8988T (cell line): ENCODE measurements at regions not wholly inside any gene's neighbourhood (a gene's known extent, or its start where the extent isn't known, plus 50 kb on each side); places are given as distances from the start of the nearest gene placed in this dataset.
"Not testable (repeated sequence)": the region's sequence is repeated elsewhere in the genome, so short reads cannot be mapped to it uniquely, and the experiment has no call there.

Experiments used
- DNase-seq: peaks from one replicate; pipeline ENCODE4 v3.0.0; 2011

DNA sequence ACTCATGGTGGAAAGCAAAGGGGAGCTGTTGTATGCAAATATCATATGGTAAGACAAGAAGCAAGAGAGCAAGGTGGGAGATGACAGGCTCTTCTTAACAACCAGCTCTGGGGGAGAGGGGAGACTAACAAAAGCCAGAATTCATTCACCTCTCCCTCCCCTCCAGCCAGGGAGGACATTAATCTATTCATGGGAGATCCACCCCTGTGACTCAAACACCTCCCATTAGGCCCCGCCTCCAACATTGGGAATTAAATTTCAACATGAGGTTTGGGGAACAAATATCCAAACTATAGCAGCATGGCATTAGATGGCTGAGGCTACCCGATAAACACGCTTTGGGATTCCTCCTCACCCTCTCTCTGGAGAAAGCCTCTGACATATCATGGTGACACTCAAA, 210.6 kb downstream of the RHOU start:
- no peak for DNase-seq

DNA sequence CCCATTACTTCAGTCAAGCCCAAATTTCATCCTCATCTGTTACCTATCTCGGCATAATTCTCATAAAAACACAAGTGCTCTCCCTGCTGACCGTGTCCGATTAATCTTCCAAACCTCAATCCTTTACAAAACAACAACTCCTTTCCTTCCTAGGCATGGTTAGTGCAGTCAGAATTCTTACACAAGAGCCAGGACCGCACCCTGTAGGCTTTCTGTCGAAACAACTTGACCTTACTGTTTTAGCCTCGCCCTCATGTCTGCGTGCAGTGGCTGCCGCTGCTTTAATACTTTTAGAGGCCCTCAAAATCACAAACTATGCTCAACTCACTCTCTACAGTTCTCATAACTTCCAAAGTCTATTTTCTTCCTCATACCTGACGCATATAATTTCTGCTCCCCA, 214.3 kb downstream of the RHOU start:
- not testable (repeated sequence) for DNase-seq

DNA sequence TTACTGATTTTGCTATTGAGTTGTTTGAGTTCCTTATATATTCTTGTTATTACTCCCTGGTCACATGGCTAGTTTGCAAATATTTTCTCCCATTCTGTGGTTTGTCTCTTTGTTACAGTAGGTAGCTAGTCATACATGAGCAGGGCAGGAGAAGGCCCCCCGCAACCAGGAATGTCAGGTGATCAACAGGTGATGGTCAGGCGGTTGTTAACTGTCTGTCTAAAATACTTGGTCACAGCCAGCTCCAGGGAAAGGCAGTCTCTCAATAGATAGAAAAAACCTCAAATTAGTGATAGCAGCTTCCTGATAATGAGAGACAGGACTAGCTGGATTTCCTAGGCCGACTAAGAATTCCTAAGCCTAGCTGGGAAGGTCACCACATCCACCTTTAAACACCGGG, 217.9 kb downstream of the RHOU start:
- DNase-seq, result no peak

DNA sequence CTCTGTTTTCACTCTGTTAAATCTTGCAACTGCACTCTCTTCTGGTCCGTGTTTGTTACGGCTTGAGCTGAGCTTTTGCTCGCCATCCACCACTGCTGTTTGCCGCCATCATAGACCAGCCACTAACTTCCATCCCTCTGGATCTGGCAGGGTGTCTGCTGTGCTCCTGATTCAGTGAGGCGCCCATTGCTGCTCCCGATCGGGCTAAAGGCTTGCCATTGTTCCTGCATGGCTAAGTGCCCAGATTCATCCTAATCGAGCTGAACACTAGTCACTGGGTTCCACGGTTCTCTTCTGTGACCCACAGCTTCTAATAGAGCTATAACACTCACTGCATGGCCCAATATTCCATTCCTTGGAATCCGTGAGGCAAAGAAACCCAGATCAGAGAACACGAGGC, 218.5 kb downstream of the RHOU start:
- DNase-seq, result not testable (repeated sequence)

DNA sequence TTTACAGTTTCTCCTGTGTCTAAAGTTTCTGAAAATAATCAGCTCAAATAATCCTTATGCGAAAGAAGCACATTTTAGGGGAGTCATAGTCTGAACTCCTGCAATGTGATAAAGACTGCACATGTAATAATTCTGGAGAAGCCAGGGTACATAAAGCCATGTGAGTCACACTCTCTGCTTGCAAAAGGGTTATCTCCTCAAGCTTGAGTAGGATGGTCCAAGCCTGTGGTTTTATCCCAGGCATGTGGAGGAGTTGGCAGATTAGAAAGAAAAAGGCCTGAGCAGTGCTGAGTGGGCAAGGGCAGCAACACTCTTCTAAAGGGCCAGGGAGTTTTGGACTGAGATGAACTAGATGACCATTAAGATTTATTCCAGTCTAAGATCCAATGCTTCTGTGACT, 220.4 kb downstream of the RHOU start:
- no peak for DNase-seq

DNA sequence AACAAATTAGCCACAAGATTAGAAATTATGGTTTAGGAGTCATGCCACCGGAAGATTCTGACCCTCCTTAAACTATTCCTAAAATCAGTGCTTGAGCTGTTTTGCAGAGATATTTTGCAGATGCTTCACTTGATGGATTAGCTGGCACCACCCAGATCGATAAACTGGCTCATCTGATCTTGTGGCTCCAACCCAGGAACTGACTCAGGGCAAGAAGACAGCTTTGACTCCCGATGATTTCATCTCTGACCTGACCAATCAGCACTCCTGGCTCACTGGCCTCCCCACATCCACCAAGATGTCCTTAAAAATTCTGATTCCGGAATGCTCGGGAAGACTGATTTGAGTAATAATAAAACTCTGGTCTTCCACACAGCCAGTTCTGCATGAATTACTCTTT, 221.6 kb downstream of the RHOU start:
- no peak for DNase-seq

DNA sequence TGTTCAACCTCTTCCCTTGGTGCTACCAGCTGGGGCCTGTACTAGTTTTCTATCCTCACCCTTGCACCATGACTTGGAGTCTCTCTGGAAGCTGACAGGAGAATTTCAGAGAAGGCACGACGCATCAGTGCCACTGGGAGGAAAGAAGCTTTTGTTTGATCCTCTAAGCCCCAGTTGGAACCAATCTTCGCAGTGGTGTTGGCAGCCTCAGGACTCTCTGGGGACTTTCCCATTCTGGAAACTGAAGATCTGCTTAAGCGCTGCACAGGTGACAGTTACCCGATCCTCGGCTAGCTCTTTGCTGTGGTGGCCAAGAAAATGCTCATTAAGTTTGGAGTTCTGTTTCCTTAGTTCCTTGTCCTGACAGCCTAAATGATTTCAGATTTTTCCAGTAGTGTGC, 222.3 kb downstream of the RHOU start:
- no peak for DNase-seq

DNA sequence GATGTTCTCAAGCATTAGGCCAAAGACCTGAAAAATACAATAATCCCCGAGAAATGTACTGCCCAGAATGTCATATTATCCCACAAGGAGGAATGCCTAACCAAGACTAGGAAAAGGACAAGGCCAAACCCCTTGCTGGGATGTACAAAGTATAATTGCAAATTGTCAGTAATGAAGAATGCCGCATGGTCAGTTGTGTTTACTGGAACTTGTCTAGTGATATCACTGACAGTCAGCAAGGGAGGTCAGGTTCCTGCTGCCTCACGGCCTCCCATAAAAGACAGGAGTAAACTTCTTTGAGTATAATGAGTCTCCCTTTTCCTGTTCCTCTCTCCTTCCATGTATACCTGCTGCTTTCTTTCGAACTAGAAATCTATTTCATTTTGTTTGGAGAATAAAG, 222.8 kb downstream of the RHOU start:
- DNase-seq, result no peak

DNA sequence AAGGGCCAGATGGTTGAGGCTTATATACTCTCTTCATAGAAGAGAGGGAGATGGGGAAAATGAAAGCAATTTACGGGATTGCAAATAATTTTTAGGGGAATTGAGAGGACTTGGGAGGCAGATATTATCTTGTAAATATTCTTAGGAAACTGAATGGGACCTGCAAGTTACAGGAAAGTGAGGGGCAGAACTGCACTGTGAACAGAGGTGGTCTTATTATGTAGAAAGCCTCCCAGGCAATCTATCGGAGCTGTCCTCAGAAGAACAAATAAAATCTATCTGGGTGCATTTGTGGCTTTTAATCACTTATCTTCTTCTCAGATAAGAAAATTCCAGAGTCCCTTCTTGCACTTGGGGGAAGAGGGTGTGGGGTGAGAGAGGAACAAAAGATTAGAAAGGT, 223.5 kb downstream of the RHOU start:
- DNase-seq, result no peak

DNA sequence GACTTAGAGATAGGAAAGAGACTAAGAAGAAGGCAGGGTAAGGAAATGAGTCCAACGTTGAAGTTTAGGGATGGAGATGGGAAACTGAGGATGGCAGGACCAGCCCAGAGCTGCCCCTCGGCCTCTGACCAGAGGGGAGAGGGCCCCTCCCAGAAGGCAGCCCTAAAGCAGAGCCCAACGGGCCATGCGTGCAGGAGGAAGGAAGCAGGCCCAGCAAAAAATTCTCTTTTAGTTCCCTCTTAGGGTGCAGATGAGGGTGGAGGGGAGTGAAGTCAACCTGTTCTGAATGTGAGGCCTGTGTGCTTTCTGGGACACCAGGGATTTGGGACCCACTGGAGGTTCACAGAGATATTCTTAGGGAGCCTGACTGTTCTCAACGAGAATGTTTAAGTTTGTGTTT, 225.4 kb downstream of the RHOU start:
- DNase-seq, result no peak

DNA sequence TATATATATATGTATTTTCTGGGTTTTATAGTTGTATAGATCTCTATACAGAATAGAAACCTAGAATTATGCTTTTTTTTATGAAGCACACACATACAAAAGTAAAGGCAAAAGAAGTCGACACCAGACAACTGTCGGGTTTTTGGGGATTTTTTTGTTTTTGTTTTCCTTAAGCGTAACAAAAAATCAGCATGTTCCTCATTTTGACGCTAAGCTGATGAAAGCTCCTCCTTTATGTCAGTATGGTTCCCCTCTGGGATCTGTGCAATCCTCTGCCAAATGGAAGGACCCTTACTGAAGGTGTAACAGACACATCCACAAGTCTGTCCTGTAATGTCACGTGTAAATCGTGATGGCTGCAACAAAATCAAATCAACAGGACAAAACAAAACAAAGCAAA, 226.2 kb downstream of the RHOU start:
- no peak for DNase-seq

DNA sequence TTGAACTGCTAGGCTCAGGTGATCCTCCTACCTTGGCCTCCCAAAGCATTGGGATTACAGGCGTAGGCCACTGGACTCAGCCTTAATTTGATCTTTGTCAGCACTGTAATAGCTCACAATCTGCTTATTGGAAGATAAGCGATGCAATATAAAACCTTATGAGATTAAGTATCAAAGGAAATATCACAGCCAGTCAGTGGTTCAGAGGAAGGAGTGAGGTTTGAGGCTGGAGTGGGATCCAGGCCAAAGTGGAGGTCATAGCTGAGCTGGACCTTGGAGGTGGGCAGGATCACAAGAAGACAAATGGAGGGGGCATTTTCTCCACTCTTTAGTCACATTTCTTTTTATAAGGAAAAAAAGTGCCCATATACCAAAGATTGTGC, 228.5 kb downstream of the RHOU start:
- no peak for DNase-seq

DNA sequence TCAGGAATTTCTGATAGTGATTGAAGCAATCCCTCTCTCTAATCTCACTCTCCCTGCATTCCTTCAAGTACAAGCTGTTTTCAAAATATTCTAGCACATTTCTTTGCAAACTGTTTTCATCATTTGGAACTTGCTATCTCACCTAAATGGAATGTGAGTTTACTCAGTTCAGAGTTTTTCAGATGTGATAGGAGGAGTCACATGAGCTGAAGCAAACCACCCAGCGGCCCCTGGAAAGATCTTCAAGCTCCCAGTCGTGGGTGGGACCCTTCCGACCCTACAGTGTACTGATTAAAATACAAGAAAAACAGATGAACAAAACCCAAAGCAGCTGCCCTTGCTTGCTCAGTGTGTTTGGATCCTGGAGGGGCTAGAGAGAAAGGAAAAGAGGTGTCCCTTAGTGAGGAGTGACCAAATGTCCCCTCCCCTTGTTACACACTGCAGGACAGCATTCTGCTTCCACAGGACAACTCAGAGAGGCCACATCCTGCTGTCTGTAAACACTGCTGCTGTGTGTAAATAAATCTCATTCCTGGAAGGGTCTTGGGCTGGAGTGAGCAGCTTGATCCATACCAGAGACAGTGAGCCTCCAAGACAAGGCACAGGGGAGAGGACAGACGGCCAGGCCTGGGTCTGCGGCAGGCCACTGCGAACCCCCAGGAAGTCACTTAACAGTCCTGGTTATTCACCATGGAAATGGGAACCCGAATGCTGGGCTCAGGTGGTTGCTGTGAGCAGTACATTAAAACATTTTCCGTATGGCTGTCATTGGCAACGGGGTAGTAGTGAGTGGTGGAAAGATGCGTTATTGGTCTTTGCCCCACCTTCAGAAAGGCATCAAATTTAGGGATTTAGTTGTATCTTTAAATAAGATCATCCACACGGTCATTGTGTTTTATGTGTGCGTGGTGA, 229.2 kb downstream of the RHOU start:
- no peak for DNase-seq

DNA sequence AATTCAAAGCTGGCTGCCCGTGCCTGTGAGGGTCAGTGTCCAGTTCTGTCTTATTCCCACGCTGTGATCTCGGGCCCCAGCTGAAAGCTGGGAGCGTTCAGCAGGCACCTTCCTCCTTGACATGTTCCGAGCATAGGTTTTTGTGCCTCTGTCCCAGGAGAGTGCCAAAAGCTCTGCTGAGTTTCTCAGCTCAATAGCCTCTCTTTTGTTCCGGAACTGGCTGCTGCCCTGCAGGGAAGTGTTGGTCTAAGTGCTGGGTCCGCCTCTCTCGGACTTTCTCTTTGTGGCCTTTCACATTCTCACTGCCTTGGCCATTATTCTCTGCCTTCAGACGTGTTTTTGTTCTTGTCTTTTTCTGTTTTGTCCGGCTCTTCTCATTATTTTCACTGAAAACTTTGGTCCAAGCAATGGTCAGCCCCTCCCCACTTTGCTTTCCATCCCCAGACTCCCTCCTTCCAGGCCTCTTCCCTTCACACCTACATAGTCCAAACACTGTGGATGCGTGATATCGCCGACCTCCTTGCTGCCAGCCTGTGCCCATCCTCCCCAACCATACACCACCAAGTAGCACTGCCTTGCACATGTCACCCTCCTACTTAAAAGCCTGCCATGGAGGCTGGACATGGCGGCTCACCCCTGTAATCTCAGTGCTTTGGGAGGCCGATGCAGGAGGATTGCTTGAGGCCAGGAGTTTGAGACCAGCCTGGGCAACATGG, 233.8 kb downstream of the RHOU start:
- DNase-seq, result no peak

DNA sequence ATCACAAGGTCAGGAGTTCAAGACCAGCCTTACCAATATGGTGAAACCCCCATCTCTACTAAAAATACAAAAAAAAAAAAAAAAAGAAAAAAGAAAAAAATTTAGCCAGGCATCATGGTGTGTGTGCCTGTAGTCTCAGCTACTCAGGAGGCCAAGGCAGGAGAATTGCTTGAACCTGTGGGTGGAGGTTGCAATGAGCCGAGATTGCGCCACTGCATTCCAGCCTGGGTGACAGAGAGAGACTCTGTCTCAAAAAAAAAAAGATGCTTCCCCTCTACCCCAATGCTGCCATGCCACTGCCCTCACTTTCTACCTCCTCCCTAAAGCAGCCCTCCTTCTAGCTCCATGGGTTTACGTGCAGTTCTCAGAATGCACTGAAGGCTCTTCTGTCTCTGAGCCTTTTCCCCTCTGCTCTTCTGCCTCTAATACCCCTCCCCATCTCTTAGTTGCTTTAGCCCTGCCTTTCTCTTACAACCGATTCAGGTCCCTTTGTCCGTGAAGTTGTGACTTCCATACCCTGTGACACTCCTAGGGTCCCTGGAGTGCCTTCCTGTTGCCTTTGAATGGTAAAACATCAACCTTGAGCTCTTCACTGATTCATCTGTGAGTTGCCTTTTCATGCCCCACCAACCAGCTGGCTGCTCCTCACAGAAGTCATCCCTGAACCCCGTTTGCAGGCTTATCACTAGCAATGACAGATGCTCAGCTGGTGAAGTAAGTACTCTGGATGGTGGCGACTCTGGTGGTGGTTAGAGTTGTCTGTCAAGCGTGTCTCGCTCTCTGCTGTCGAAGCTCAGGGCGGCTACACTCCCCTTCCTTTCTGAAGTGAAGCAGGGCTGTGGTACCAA, 234.9 kb downstream of the RHOU start:
- DNase-seq, result no peak

DNA sequence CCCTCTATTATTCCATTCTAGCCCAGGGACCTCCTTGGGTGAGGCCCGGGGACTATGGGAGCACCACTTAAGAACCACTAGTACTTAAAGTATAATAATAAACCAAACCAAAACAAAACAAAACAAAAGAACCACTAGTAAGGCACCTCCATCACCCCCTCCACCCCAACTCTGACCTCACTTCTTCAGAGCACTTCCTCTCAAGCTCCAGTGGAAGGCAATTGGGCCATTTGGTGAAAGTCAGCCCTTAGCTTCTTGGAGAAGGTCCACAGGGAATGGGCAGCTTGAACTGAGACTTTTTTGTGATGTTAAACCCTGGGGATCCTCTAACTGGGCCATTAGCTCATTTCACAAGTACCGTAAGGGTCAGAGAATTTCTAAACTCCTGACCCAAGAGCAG, 237.3 kb downstream of the RHOU start:
- DNase-seq, result no peak

DNA sequence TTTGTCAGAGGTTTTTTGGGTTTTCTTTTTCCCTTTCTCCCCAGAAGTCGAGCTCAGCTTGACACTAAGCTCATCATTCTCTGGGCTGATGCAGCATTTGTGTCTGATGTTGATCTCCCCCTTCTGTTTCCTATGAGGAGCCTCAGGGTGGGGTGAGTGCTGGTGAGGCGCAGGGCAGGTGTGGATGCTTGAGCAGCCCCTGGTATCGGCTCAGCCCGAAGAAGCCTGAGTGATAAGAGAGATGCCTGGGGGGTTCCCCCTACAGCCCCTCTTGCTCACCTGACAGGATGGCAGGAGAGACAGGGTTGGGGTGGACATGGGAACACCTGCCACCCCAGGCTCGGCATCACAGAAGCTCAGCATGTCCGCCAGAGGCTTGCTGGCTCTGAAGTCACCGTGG, 239.0 kb downstream of the RHOU start:
- DNase-seq, result no peak

DNA sequence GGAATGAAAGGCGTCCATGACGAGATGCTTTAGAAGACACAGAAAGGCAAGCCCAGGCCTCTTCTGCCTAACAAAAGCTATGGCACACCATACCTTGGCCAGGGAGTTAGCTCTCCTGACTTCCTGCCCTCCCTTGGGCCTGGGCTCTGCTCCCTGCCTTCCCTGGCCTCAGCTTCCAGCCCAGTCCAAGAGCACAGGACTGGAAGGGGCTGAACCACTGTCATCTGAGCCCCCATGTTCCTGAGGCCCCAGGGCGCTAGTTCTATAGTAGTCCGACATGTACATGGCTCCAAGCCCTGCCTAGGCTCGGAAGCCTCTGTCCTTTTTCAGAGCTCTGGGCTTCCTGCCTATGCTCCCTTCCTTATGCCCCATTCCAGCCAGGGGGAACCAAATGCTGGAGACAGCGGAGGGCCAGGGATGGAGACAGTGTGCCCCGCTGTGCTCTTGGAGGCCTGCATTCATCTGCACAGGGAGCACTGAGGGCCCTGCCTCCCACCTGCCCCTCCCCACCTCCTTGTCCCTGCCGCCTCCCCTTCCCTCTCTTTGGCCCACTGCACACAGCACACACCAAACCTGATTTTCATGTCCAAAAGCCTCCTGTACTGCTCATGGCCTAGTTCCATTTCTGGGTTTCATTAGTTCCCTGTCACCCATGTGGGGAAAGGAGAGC, 240.1 kb downstream of the RHOU start:
- DNase-seq, result no peak

DNA sequence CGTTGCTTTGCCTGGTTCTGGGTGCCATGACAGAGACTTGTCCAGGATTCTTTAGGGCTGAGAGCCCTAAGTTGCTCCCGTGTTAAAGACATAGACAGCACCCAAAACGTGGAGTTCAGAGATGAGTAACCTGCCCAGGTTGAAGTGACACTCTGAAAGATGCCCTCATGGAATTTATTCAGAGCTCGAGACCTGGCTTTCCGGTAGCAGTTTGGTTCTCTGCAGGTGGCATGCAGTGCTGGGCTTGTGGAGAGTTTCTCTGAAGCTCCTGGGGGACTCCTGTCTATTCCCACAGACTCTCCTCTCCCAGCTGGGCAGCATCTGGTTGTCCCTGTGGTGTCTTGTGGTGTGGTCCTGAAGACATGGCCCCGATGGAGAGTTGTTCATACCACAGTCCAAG, 241.0 kb downstream of the RHOU start:
- no peak for DNase-seq

DNA sequence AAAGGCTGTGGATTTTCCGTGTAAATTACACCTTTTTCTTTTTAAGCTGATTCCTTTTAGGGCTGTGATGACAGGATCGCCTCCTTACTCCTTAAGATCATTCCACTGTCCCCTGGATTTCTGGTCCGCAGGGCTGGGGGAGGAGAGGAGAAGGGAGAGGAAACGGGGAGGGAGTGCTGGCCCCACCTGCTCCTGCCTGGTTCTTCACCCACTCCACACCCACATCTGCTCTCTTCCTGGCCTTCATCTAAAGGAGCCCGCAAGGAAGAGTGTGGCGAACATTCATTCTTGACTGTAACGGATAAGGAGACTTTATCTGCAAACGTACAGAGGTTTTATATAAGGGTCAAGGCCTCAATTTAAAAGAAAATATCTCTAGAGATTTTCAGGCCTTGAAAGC, 242.0 kb downstream of the RHOU start:
- no peak for DNase-seq

DNA sequence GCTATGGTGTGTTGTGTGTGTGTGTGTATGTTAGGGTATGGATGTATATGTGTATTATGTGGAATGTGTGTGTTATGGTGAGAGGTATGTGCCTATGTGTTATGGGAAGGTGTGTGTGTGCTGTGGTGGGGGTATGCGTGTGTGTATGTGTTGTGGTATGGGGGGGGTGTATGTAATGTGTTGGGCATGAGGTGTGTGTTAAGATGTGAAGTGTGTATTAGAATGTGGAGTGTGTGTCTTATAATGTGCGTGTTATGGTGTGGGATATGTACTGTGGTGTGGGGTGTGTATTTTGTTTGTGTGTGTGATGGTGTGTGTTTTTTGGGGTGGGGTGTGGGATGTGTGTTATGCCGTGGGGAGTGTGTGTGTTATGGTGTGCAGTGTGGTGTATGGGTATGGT, 242.5 kb downstream of the RHOU start:
- no peak for DNase-seq

DNA sequence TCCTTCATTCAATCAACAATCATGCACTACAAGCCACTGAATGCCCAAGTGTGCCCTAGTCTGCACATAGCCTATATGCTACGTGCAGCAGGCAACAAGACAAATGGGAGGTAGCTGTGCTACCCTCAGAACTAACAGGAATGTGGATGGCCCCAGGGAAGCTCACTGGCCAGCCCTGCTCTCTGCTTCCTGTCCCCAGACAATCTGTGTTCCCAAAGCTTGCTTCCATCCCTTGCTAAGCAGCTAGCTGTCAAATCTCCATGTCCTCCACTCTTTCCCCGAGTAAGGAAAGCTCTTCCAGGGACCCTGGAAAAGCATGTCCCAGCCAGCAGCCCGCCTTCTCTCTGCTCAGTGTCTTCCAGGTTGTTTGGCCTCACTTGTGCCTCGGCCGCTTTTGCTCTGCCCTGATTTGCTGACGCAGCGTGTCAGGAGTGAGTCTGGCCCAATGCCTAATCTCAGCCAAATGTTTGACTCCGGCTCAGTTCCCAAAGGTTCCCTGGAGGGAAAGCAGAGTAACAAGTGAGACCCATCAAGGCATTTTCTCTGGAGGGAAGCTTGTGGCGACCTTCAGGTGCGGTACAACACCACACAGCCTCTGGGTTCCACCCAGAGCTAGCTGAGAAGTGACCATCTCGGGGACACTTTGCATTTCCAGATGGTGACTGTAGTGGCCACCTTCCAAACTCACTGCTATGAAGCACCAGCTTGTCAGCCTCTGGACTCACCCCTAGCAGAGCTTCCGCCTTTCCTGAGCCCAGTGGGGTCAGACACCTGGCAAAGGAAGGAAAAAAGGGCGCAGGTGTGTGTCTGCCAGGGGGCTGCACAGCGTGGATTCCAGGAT, 243.4 kb downstream of the RHOU start:
- DNase-seq, result no peak
